Lower leg skin (tissue), 3 donors: ENCODE measurements at regions not wholly inside any gene's neighbourhood (a gene's known extent, or its start where the extent isn't known, plus 50 kb on each side); places are given as distances from the start of the nearest gene placed in this dataset.

Source experiments
- CTCF ChIP-seq, 3 donors: fragments of 450-650 bp; IDR thresholded peaks; one replicate each; pipeline ENCODE4 v1.5.1; 2016; ENCODE audit warnings: antibody characterized with exemption in 3 of 3, mild to moderate bottlenecking in 3 of 3, moderate library complexity in 2 of 3
- POLR2A ChIP-seq, 2 donors: fragments of 450-650 bp; IDR thresholded peaks; one replicate each; pipeline ENCODE4 v1.6.1; 2016 to 2017; ENCODE audit warnings: antibody characterized with exemption in 2 of 2, mild to moderate bottlenecking in 1 of 2, moderate library complexity in 1 of 2

- TF ChIP-seq CTCF (IDR thresholded peaks at IDR 0.05) (no peak), POLR2A (IDR thresholded peaks at IDR 0.05) (no peak)
Measured at GRCh38 chr4:33980361-33980760, 2264.0 kb downstream of the ARAP2 start.
